T-helper 2 cell (primary cell): ENCODE measurements at regions not wholly inside any gene's neighbourhood (a gene's known extent, or its start where the extent isn't known, plus 50 kb on each side); places are given as distances from the start of the nearest gene placed in this dataset.

Experiments used
- DNase-seq, 5 experiments: peaks; one replicate each; pipeline versions ENCODE4 v3.0.0 to v3.0.0-alpha.2; 2012 to 2022

DNA sequence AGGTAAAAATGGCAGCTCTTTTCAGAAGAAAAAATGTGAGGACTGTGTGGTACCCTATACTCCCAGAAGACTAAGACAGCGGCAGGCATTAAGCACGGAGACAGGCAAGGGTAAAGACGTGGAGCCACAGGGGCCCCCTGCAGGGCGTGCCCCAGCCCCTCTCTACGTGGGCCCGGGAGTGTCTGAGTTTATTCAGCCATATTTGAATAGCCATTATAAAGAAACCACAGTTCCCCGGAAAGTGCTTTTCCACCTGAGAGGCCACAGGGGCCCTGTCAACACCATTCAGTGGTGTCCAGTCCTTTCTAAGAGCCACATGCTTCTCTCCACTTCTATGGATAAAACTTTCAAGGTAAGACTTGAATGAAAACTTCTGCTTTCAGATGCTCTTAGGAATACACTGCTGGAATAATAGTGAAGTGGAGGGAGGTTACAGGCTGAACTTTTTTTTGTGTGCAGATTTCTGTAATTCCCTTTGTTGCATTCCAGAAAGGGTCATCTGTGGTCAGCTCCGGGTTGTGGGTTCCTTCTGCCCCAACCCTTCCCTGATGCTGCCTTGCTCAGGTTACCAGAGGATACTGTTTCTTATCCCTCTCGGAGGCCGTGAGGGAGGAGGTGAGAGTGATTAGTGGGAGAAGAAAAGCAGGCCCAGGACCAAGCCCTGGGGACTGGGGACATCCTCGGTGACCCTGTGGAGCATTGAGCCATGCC, 58.4 kb downstream of the SLC25A47 start:
- DNase-seq: no peak

- DNase-seq: no peak
Measured at GRCh38 chr14:100382106-100382455, 58.9 kb downstream of the SLC25A47 start.

- DNase-seq: peak; percentile 29 to 64 (median 43)
Measured at GRCh38 chr14:100383727-100384158, 60.6 kb downstream of the SLC25A47 start.

DNA sequence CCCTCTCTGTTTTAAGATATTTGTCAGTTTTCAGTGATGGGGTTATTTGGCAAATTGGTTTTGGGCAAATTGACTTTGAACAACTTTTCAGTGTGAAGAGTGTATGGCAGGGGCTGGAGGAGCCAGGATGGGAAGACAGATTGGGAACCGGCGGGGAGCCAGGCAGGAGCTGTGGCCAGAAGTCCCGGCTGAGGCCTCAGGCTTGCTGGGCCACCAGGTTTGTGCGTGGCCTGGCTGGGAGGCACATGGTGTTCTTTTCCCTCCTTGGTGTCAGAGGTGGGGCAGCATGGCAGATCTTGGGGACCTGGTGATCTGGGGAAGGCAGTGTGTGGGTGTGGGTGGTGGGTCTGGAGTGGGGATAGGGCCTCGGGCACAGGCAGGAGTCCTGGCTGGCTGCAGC, 61.1 kb downstream of the SLC25A47 start:
- DNase-seq: no peak

DNA sequence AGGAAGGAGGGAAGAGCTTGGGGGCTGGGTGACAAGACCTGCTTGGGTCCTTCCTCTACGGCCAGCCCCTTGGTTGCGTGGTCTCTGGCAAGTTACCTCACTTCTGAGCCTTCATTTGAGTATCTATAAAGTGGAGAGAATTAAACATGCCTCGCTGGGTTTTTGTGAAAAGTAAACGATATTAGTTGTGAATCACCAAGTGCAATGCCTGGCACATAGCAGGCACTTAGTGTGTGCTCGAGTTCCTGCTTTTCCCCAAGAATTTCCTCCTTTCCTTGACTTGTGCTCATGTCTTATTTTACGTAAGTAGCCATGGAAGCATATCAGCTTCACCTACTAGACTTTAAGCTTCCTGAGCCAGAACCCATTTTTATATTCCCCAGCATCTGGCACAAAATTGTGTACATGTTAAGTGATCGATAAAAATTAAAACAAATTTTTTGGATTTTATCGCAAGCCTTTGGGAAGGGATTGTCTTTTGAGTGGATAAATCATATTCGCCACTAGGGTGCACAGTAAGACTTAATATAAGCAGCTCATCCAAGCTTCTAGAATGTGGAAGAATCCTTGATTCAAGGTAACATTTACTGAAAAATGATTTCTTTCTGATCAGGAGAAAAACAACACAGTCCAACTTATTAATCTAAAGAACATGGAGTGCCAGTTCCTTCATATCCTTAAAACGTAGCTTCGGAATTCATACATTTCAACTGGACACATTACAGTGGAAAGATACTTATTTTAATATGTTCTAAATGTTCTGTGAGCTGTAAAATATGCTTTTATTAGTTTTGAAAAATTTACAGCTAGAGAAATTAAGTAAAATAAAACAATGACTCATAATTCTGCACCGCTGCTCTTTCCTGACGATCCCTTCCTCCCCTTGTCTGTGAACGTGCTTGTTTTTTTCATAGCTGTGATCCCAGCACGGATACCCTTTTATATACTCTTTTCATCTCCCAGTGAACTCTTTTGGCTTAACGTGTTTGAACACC, 62.0 kb downstream of the SLC25A47 start:
- peak in 1 of 5 experiments; percentile 9 for DNase-seq

- DNase-seq: no peak
Measured at GRCh38 chr14:100386121-100386520, 63.0 kb downstream of the SLC25A47 start.

- no peak for DNase-seq
Measured at GRCh38 chr14:100386846-100387245, 63.7 kb downstream of the SLC25A47 start.

GRCh38 chr14:100387450-100387849, 64.3 kb downstream of the SLC25A47 start:
- no peak for DNase-seq

DNA sequence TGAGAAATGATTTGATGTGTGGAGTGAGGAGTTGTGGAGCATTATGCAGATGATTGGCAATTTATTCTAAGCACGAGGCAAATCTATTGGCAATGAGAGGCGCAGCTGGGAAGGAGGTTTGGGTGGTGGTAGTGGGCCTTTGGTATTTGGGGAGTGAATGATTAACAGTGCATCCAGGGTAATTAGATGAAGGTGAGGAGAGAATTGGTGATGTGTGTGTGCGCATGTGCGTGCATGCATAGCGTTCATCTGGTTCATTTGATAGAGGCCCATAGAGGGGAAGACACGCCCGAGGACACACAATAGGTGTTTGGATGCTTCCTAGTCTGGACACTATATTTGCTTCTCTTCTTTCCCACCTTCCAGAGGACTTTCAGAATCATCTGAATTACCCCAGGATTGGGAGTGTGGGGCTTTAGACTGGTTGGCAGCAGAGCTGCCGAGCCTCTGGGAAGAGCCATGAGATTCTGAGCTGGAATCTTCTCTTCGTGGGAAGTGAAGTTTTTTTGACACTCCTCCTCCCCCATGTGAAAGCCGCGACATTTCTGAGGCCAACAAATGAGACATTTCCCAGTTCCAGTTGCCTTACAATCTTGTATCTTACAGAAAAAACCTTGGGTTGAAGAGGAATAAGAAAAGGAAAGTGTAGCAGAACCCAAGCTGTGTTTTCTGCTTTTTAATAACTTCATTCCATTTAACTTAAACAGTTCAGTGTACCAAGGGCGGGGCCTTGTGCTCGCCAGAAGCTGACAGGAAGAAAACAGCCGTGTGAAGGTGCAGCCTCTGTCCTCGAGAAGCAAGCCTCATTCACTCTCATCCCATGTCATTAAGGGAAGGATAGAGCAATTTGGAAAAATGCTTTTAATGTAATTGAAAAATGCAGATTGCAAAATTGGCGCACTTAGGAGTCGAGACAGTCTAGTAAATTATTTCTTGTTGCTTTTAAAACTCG, 65.2 kb downstream of the SLC25A47 start:
- DNase-seq: no peak

- no peak for DNase-seq
Measured at GRCh38 chr14:100389497-100390104, 66.5 kb downstream of the SLC25A47 start.

- DNase-seq: no peak
Measured at GRCh38 chr14:100391173-100391572, 68.0 kb downstream of the SLC25A47 start.

- no peak for DNase-seq
Measured at GRCh38 chr14:100391724-100392123, 68.6 kb downstream of the SLC25A47 start.

- DNase-seq: no peak
Measured at GRCh38 chr14:100392356-100392755, 69.2 kb downstream of the SLC25A47 start.

DNA sequence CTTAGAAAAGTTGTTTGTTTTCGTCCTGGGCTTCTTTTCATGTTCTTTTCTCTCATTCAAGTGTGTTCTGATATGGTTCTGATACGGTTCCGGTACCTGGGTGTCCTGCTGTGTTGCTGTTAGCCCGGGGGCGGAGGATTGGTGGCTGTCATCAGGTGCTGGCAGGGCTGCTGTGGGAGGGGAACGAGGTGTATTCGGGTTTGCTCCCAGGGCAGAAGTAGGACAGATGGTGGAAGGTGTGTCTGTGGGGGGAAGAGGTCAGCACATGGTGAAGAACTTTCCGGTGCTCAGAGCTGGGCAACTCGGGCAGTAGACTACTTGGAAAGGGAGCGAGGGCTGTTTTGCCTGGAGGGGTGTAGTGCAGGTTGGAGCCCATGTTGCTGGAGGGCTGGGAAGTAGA, 70.2 kb downstream of the SLC25A47 start:
- no peak for DNase-seq

- no peak for DNase-seq
Measured at GRCh38 chr14:100393906-100394732, 71.0 kb downstream of the SLC25A47 start.

DNA sequence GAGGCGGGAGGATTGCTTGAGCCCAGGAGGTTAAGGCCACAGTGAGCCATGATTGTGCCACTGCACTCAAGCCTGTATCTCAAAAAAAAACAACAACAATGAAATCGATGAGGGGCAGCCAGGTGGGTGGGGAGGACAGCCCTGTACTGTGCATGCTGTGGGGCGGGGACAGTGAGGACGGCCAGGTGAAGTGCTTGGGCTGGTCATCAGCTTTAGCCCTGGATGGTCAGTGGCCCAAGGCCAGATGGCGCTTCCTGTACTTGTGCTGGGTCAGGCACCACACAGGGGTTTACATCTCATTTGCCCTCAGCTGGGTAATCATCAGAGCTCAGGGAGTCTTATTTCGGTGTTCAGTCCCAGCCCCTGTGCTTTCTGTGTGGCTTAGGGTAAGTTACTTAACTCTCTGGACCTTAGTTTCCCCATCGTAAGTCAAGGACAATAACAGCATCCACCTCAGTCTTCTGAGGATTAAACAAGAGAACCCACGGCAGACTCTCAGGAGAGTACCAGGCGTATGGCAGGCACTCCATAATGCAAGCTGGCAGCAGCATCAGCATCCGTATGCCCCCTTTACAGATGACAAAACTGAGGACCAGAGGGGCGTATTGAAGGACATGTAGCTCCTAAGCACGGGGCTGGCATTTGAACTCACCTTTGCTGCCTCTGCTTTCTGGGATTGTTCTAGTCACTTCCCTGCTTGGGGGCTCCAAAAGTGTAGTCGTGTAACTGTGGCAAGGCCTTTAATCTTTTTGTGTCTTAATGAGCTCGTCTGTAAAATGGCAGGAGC, 71.9 kb downstream of the SLC25A47 start:
- DNase-seq: no peak

- DNase-seq: no peak
Measured at GRCh38 chr14:100396266-100396795, 73.2 kb downstream of the SLC25A47 start.

- no peak for DNase-seq
Measured at GRCh38 chr14:100397005-100397404, 73.9 kb downstream of the SLC25A47 start.

DNA sequence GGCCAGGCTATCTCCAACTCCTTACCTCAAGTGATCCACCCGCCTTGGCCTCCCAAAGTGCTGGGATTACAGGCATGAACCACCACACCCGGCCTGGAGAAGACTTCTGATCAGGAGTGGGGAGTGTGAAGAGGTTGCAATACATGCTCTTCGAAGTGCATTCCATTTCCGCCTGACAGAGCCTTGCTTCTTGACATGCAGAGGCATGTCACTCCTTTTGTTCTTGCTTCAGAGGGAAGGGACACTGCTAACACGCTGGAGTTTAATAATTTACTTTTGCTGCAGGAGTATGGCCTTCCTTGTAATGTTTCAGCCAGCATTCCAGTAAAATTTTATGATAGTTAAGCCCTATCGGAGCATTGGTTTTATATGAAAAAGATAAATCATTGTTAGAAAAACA, 74.9 kb downstream of the SLC25A47 start:
- no peak for DNase-seq
